GDM1 (cell line): ENCODE measurements at regions not wholly inside any gene's neighbourhood (a gene's known extent, or its start where the extent isn't known, plus 50 kb on each side); places are given as distances from the start of the nearest gene placed in this dataset.
"Not testable (repeated sequence)": the region's sequence is repeated elsewhere in the genome, so short reads cannot be mapped to it uniquely, and the experiment has no call there.

ENCODE experiments used
- DNase-seq: peaks from one replicate; lab custom pipeline; 2025; lab: John Stamatoyannopoulos, UW

GRCh38 chr22:49659281-49659923 lies 168.3 kb downstream of the BRD1 start:
- no peak for DNase-seq

- no peak for DNase-seq
Measured at GRCh38 chr22:49658902-49659280, 168.8 kb downstream of the BRD1 start.

GRCh38 chr22:49657974-49658590 lies 169.6 kb downstream of the BRD1 start:
- DNase-seq: peak; percentile 43

- peak; percentile 94 for DNase-seq
Measured at GRCh38 chr22:49657275-49657973, 170.2 kb downstream of the BRD1 start.

GRCh38 chr22:49656883-49657274 lies 170.8 kb downstream of the BRD1 start:
- not testable (repeated sequence) for DNase-seq

GRCh38 chr22:49656291-49656851 lies 171.3 kb downstream of the BRD1 start:
- DNase-seq: no peak

- no peak for DNase-seq
Measured at GRCh38 chr22:49655168-49655812, 172.4 kb downstream of the BRD1 start.

- DNase-seq: no peak
Measured at GRCh38 chr22:49650336-49651241, 177.1 kb downstream of the BRD1 start.

GRCh38 chr22:49649166-49650068 lies 178.3 kb downstream of the BRD1 start:
- DNase-seq: no peak

GRCh38 chr22:49648053-49648452 lies 179.6 kb downstream of the BRD1 start:
- no peak for DNase-seq

- no peak for DNase-seq
Measured at GRCh38 chr22:49647627-49648026, 180.0 kb downstream of the BRD1 start.

GRCh38 chr22:49646876-49647275 lies 180.8 kb downstream of the BRD1 start:
- no peak for DNase-seq

- no peak for DNase-seq
Measured at GRCh38 chr22:49645791-49646550, 181.7 kb downstream of the BRD1 start.

GRCh38 chr22:49645257-49645656 lies 182.4 kb downstream of the BRD1 start:
- DNase-seq: no peak

GRCh38 chr22:49643998-49644397 lies 183.7 kb downstream of the BRD1 start:
- DNase-seq: no peak

GRCh38 chr22:49643466-49643865 lies 184.2 kb downstream of the BRD1 start:
- no peak for DNase-seq

GRCh38 chr22:49642741-49643140 lies 184.9 kb downstream of the BRD1 start:
- DNase-seq: no peak

- DNase-seq: no peak
Measured at GRCh38 chr22:49642331-49642730, 185.3 kb downstream of the BRD1 start.

GRCh38 chr22:49641770-49642313 lies 185.8 kb downstream of the BRD1 start:
- DNase-seq: no peak
